ENCODE measurements at regions not wholly inside any gene's neighbourhood (a gene's known extent, or its start where the extent isn't known, plus 50 kb on each side); places are given as distances from the start of the nearest gene placed in this dataset.
A peak's percentile ranks its signal among the peaks of the same experiment; 100 is the strongest.

GRCh38 chr16:79535130-79535529 lies 65.4 kb downstream of the MAF start:
- Histone ChIP-seq H3K9me3 (no peaks in the 10 kb centered on the region), H3K27me3 (ENCODE audit: low read depth) (no peaks in the 10 kb centered on the region), H3K36me3 (no peaks in the 10 kb centered on the region), H3K27ac (no peak overlapping the region), H3K4me1 (no peaks in the 10 kb centered on the region), H3K4me3 (no peak overlapping the region)
- ATAC-seq (peak; percentile 52 to 59), DNase-seq (no peak)
- TF ChIP-seq CTCF (IDR thresholded peaks at IDR 0.05) = no peak
- intact Hi-C loops (cut with DNase I) = no loop called here

- no peak for TF ChIP-seq CTCF (IDR thresholded peaks at IDR 0.05)
- DNase-seq = no peak
- no peaks in the 10 kb centered on the region for H3K9me3 ChIP-seq
- H3K4me3 ChIP-seq = no peak overlapping the region
- no peaks in the 10 kb centered on the region for H3K4me1 ChIP-seq
- no peaks in the 10 kb centered on the region for H3K36me3 ChIP-seq
- no peaks in the 10 kb centered on the region for H3K27me3 ChIP-seq (ENCODE audit: low read depth)
- no peak for ATAC-seq
- H3K27ac ChIP-seq = no peak overlapping the region
- intact Hi-C loops (cut with DNase I) = no loop called here
Measured at GRCh38 chr16:79534143-79534542, 66.4 kb downstream of the MAF start.

GRCh38 chr16:79533292-79533691 lies 67.2 kb downstream of the MAF start:
- H3K27ac ChIP-seq = no peak overlapping the region
- no peak for DNase-seq
- H3K4me1 ChIP-seq = no peaks in the 10 kb centered on the region
- intact Hi-C loops (cut with DNase I) = no loop called here
- no peak for ATAC-seq
- H3K36me3 ChIP-seq = no peaks in the 10 kb centered on the region
- H3K4me3 ChIP-seq = no peak overlapping the region
- H3K27me3 ChIP-seq (ENCODE audit: low read depth) = no peaks in the 10 kb centered on the region
- TF ChIP-seq CTCF (IDR thresholded peaks at IDR 0.05) = no peak
- no peaks in the 10 kb centered on the region for H3K9me3 ChIP-seq

- H3K4me1 ChIP-seq = no peaks in the 10 kb centered on the region
Measured at GRCh38 chr16:79532785-79533184, 67.8 kb downstream of the MAF start.

GRCh38 chr16:79532273-79532672 lies 68.3 kb downstream of the MAF start:
- no peak for TF ChIP-seq CTCF (IDR thresholded peaks at IDR 0.05)
- Histone ChIP-seq H3K4me3 (no peak overlapping the region), H3K36me3 (no peaks in the 10 kb centered on the region), H3K27ac (no peak overlapping the region), H3K27me3 (ENCODE audit: low read depth) (no peaks in the 10 kb centered on the region), H3K4me1 (no peaks in the 10 kb centered on the region), H3K9me3 (no peaks in the 10 kb centered on the region)
- DNase-seq (no peak), ATAC-seq (no peak)
- intact Hi-C loops (cut with DNase I) = no loop called here

More at GRCh38 chr16:79532785-79533184, 67.8 kb downstream of the MAF start:
- DNase-seq (no peak), ATAC-seq (no peak)
- Histone ChIP-seq H3K4me3 (no peak overlapping the region), H3K36me3 (no peaks in the 10 kb centered on the region), H3K27ac (no peak overlapping the region), H3K27me3 (ENCODE audit: low read depth) (no peaks in the 10 kb centered on the region), H3K9me3 (no peaks in the 10 kb centered on the region)
- no peak for TF ChIP-seq CTCF (IDR thresholded peaks at IDR 0.05)
- intact Hi-C loops (cut with DNase I) = no loop called here

- DNase-seq (no peak), ATAC-seq (no peak)
- intact Hi-C loops (cut with DNase I) = no loop called here
- Histone ChIP-seq H3K36me3 (no peaks in the 10 kb centered on the region), H3K4me3 (no peak overlapping the region), H3K4me1 (no peaks in the 10 kb centered on the region), H3K27ac (no peak overlapping the region), H3K27me3 (ENCODE audit: low read depth) (no peaks in the 10 kb centered on the region), H3K9me3 (no peaks in the 10 kb centered on the region)
- no peak for TF ChIP-seq CTCF (IDR thresholded peaks at IDR 0.05)
Measured at GRCh38 chr16:79528338-79528737, 72.2 kb downstream of the MAF start.
